HG03135 (cell line): ENCODE measurements at regions not wholly inside any gene's neighbourhood (a gene's known extent, or its start where the extent isn't known, plus 50 kb on each side); places are given as distances from the start of the nearest gene placed in this dataset.

Source experiments
- ATAC-seq: cut with Tn5 transposase; IDR thresholded peaks from one replicate; pipeline ENCODE4 v1.9.1; 2021; ENCODE audit warnings: mild to moderate bottlenecking, moderate library complexity; ENCODE audit not compliant: unreplicated experiment

DNA sequence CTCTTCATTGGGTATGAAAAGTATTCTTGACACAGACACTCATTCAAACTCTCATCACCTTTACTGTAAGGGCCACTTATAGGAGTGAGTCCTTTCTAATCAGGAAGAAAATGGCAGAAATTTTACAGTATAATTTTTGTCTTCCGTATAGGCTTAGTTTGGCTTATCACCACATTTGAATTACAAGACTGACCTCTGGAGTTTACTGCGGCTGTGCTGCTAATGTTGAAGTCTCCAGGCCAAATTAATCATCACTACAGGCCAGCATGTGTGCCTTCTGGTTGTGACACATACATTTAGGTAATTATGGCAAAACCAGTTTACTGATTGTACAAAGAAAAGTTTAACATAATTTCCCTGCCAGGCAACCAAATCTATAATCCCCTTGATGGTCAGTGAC lies 753.6 kb upstream of the GCFC2 start:
- no peak for ATAC-seq

DNA sequence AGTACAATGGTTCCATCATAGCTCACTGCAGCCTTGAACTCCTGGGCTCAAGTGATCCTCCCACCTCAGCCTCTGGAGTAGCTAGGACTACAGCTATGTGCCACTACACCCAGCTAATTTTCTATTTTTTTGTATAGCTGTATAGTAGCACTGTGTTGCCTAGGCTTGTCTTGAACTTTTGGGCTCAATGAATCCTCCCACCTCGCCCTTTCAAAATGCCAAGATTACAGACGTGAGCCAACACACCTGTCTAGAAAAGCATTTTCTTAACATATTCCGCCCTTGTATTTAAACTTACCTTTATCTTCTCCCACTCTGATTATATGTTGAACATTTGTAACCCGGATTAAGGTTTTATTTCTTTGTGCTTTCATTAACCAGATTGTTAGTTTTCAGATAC lies 750.7 kb upstream of the GCFC2 start:
- ATAC-seq, result no peak

DNA sequence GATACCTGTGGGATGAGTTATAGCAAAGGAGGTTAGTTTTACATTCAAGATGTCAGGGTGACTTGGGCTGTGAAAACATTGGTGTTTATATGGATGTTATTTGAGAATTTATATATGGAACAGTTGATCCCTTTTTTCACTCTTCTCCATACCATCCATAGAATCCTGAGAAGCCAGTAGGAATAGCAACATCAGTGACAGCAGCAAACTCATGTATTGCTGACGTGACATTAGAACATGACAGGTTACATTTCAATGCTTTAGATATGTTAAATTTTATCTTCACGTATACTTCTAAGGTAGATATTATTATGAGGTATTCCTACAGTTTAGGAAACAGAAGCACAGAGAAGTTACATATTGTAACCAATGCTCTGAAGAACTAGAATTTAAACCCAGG lies 745.2 kb upstream of the GCFC2 start:
- no peak for ATAC-seq

DNA sequence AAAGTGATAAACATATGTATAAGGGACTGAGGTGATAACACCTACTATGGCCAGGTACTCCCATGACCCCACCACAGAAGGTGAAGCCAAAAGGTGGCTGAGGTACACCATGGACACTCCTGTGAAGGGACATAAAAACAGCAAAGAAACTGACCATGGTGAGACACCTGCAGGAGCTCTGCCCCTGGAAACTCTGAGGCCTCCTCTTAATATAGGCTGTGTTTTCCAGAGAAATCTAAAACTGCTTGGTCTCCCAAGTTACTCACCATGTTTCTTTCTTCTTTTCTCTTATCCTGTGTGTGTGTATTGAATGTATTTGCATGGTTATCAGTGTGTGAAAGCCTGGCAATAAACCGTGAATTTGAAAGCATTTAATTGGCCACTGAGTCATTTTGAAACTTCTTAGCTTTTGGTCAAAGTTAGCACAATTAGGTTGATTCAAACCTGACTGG lies 739.3 kb upstream of the GCFC2 start:
- no peak for ATAC-seq

DNA sequence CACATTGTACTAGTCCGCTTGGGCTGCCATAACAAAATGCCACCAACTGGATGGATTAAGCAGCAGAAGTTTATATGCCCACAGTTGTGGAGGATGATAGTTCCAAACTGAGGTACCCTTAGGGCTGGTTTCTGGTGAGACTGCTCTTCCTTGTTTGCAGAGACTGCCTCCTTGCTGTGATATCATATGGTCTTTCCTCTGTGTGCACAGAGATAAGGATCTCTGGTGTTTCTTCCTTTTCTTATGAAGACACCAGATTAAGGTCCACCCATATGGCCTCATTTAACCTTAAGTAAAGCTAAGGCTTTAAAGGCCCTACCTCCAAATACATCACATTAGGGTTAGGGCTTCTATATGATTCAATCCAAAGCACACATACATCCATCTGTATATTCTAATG lies 738.2 kb upstream of the GCFC2 start:
- ATAC-seq, result no peak

DNA sequence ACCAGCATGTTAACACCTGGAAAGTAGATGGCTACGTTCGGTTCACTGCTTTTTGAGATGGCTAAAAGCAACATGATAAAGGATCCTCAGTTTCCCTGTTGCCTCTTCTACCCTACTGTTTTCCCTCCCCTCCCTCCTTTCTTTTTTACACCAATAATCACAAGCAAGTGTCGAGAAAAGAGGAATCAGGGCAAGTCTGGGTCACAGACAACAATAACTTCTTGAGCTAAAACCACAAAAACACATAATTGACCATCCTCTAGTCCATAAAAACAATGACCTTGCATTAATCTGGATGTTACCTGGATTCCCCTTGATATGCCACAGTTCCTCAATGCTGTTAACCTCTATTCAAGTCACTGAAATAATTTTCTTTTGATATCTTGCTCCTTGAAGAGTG lies 736.6 kb upstream of the GCFC2 start:
- ATAC-seq, result no peak

DNA sequence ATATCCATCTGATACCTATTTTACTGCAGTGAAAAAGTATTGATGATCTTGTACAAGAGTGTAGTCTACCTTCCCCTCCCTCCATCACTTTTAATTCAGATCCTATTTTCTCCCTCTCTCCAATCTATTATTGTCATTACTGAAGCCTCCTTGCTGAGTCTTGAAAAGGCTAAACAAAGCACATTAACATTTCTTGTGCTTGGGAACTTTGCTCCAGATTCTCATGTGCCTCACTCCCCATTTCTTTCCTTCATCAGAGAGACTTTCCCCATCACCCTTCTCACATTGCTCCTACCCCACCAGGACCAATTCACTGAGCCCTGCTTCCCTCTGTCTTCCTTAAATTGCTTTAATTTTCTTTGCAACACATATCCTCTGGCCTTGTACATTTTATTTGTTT lies 736.2 kb upstream of the GCFC2 start:
- no peak for ATAC-seq

DNA sequence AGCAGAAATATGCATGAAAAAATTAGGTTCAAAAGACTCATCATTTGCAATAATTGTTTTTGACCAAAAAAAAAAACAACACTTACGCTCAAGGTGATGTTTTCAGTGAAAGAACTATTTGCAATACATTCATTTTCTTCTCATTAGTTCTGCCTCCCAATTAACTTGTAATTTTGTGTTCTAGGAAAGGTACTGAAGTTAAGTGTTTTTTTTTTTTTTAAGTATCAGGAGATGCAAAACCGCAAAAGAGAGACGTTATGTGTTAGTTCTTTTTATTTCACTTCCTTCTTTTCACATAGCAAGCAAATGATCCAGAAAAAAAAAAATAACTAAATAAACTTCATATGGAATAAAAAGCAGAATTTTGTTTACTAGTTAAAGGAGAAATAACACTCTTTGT lies 735.2 kb upstream of the GCFC2 start:
- ATAC-seq, result no peak

DNA sequence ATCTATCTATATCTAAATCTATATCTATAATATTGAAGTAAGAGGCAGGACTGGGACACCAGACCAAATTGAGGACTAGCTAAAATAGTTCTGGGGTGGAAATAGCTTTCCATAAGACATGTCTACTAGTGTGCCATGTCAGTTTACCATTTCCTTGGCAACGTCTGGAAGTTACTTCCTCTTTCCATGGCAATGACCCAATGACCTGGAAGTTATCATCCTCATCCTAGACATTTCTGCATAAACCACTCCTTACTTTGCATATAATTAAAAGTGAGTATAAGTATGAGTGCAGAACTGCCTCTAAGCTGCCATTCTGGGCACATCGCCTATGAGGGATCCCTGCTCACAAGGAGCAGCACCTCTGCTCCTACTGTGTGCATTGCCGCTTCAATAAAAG lies 734.0 kb upstream of the GCFC2 start:
- no peak for ATAC-seq

DNA sequence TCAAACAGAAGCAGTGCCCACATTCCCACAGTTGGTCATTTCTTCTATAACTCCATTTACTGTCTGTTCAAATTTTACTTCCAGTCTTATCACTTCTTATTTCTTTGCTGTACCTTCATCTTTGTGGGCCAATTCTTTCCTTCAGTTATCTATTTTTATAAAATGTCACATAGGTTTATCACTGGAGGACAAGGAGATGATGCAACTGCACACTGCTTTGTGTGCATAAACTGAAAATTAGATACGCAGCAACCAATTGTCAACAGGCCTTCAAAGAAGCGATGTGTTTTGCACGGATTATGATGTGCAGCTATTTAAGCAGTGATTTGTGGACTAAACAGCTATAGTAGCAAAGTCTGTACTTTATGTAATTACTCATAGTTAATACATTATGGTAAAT lies 726.8 kb upstream of the GCFC2 start:
- no peak for ATAC-seq

DNA sequence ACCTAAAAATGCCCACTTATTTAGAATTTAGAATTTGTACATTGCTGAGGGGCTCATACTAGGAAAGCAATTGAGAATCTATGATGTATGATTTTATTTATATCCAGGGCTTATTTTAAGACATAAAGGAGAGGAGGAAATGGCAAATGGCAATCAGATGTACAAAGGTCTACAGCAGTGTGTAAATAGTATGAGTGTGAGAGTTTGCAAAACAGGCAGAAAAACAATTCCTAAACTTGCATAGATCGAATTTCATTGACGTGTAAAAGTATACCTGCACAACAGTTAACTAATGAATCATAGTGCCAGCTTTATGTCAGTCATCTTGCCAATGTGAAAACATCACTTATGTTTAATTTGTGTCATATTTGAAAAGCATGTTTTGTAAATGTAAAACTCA lies 718.7 kb upstream of the GCFC2 start:
- ATAC-seq, result no peak

DNA sequence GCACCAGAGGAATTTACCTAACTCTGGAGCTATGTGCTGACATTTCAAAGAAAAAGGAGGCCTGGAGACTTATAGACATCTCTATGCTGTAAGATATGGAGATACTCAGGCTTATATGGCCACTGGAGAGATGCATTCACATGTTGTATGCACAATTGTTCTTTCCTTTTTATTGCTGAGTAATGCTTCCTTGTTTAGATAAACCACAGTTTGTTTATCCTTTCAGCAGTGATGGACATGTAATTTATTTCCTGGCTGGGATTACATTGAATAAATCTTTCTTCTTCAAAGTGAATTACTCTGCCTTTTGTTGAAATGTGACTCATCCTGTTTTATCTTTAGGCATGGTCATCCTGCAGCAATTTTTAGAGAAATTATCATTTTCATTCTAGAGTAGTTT lies 716.7 kb upstream of the GCFC2 start:
- ATAC-seq, result no peak

DNA sequence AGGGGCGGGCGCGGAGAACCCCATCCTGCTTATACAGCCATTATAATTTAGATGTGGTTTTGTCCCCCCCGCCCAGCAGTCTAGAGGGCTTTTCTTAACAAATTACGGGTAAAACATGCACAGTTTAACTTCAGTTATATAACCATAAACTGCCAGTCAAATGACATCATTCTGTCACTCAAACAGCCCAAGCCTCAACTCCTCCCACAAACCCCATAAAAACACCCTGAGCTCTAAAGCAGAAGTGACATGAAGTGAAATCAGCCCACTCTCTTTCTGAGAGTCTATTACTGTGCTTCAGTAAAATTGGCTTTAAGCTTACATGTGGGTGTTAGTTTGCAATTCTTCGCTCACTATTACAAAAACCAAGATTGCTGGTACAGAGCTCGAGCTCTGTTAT lies 705.1 kb upstream of the GCFC2 start:
- ATAC-seq, result no peak

DNA sequence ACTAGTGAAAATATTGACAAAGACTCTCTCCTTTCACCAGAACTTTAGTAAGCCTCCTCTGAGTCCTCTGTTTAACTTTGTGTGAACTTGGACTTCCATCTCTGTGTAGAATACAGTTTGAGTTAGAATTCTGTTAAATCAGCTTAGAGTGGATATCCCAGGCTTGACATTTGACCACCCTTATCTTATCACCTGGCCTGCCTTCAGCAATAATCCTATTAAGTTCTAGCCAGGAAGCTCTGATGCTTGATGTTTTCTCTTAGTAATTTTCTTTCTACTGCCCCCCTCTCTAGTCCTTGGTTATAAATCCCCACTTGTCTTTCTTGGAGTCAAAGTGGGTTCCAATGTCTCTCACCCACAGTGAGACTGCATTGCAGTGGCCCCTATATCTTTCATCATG lies 702.7 kb upstream of the GCFC2 start:
- no peak for ATAC-seq

DNA sequence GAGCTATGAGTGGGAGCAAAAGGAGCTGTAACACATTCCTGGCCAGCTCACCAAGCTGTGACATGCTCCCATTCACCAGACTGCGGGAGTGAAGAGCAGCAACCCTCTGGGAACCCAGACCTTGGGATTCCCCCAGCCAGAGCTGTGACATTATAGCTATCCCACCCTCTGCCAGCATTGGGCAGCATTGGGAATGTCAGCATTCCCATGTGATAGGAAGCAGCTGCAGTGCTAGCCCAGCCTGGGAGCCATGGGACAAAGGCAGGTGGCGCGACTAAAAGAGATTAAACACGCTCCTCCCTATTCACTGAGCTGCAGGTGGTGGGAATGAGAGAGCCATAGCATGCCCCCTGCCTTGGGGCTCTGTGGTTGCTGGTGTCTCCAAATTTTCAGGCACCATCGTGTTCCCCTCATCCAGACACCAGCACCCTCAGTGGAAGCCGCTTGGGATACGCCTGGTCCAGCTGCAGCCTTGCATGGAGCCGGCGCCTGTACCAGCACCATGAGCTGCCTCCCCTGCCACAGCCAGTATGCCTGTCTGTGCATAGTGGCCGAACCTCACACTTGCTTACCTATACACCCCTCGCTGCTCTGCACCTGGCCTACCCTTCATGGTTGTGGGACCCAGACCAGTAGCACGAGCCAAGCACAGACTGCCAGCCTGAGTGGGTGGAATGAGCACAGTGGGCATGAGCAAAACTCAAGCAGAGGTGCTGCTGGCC lies 695.6 kb upstream of the GCFC2 start:
- no peak for ATAC-seq

DNA sequence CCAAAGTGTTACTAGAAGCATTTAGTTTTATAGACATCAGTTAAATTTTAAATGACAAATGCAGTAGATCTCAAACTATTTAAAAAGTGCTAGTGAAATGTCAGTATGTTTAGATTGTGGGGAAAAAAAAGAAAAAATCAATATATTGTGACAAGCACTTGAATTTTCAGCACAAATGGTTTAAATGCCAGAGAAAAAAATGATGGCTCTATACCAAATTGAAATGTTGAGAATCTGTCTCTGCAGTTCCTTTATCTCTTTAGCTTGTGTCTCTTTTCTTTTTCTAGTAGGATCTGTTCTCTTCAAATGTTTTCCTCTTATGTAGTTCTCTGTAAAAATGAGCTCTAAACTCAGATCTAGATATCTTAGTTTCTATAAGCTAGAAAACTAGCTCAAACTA lies 682.6 kb upstream of the GCFC2 start:
- no peak for ATAC-seq

DNA sequence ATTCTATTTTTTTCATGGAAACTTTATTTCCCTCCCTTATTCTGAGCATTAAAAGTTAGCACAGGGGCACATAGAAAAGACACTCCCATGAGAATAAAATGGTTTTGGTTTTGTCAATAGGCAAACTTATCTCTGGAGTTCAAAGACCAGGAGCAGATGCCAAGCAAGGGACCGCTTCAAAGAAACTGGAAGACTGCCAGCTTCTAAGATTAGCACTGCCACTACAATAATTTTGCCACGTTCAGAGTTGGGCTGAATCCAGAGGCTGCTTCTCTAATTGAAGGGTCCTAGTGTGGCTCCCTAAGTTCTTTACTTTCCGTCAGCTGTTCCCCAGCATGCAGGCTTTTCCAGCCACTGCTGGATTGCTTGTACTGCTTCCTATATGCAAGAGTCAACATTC lies 681.0 kb upstream of the GCFC2 start:
- no peak for ATAC-seq

DNA sequence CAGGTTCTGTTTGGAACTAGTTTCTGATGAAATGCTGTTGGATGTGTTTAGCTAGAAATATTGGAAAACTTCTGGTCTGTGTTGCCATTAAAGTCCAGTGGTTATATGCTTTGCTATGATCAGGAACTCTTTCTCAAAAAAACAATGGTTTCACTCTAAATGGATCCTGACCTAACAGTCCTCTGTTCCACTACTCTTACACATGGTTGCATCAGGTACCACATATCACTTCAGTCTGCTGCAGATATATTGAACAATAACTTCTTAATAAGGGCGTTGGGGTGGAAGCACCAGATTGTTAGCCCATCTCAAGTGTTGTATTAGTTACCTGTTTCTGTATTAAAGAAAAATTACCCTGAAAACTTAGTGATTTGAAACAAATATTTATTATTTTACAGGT lies 676.6 kb upstream of the GCFC2 start:
- ATAC-seq, result no peak

DNA sequence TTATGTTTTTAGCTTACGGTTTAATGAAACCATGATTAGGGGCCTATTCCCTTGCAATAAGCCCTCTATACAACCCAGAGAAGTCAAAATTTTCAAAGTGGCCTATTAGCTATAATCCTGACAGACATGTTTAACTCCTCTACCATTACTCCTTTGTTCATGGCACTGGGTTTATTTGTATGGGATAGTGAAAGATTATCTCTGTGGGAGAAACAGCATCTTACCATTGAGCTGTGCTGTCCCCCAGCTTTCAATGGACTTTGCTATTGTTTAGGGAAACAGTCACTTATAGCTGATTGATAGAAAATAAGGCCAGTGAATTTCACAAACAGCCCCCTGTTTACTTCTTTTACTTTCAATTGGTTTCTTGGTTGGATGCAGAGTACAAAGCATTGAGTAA lies 675.2 kb upstream of the GCFC2 start:
- no peak for ATAC-seq

DNA sequence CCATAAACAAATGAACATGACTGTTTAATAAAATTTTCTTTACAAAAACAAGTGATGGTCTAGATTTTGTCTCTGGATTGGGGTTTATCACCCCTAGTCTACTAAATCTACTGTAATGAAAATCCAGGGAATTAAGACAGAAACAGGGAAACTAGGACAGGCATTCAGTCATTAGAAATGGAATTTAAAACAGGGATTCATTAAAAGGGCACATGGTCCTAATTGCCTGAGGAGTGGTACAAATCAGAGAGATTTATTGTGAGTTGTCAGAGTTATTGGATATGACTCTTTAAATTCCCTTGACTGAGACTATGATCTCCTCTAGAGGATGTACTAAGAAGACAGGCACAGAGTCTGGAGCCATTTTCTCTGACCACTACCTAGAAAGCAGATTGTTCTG lies 670.9 kb upstream of the GCFC2 start:
- no peak for ATAC-seq

DNA sequence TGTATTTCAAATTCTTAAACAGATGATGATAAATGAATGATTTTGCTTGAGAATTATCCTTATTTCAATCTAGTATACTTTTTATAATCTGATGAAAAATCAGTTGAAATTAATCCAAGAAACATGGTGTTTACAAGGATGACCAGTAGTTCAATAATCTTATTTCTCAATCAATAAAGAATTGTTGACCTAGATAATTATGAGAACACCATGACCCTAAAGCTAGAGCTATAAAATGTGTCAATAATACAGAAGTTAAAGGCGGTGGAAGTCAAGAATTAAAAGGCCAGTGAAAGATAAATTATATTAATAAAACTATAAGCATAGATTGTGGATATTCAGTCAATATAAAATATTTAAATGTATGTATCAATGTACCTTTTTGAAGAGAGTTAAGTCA lies 667.4 kb upstream of the GCFC2 start:
- ATAC-seq, result no peak

DNA sequence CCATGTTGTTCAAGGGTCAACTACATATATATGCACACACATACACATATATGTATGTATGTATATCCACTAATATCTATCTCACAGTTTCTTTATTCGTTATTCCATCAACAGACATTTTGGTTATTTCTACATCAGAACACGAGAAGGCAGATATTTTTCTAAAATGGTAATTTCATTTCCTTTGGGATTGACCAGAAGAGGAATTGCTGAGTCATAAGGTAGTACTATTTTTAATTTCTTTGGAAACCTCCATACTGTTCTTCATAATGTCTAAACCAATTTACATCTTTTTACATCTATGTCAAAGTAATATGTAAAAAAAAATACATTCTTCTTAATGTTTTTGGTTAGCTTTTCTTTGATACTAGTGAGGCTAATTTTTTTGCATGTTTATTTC lies 630.7 kb upstream of the GCFC2 start:
- no peak for ATAC-seq

DNA sequence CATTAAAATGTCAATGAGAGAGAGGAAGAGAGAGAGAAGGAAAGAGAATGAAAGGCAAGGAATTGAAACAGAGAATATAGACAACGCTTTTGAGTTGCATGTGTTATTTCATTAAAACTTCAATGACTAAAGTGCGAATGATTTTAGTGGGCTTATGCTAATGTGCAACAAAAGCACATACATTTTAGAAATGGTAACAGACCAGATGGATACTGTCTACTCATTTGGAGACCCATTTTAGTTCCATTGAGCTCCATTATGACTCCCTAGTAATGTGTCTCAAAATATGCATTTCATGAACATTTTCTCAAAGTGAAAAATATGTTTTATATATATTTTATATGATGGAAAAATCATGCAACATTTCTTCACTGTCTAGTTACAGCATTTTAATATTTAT lies 622.2 kb upstream of the GCFC2 start:
- ATAC-seq, result no peak
